Endodermal cell (in vitro differentiated cells): ENCODE measurements at regions not wholly inside any gene's neighbourhood (a gene's known extent, or its start where the extent isn't known, plus 50 kb on each side); places are given as distances from the start of the nearest gene placed in this dataset.

ENCODE experiments used
- DNase-seq: peaks from one replicate; pipeline ENCODE4 v3.0.0-alpha.2; 2017
- H3K27ac ChIP-seq: 2 replicates; pipeline ENCODE4 v1.5.1; 2013; ENCODE audit warnings: mild to moderate bottlenecking, low read depth, low read length, moderate library complexity
- H3K27me3 ChIP-seq: 2 replicates; pipeline ENCODE4 v1.6.1; 2013; ENCODE audit warnings: mild to moderate bottlenecking, low read length, moderate library complexity; ENCODE audit not compliant: insufficient read depth, control insufficient read depth, poor library complexity, severe bottlenecking
- H3K36me3 ChIP-seq: 2 replicates; pipeline ENCODE4 v1.7.0; 2013; ENCODE audit warnings: mild to moderate bottlenecking, low read length, moderate library complexity; ENCODE audit not compliant: control insufficient read depth, insufficient read depth
- H3K4me1 ChIP-seq: one replicate; pipeline ENCODE4 v1.7.0; 2013; ENCODE audit warnings: low read length; ENCODE audit not compliant: control insufficient read depth, insufficient read depth
- H3K4me3 ChIP-seq: 2 replicates; pipeline ENCODE4 v1.5.1; 2013; ENCODE audit warnings: mild to moderate bottlenecking, low read length, moderate library complexity
- H3K9ac ChIP-seq: 2 replicates; pipeline ENCODE4 v1.6.1; 2013; ENCODE audit warnings: mild to moderate bottlenecking, low read length, moderate library complexity; ENCODE audit not compliant: poor library complexity, severe bottlenecking; ENCODE audit errors: extremely low read depth
- H3K9me3 ChIP-seq: 2 replicates; pipeline ENCODE4 v1.6.1; 2013; ENCODE audit warnings: mild to moderate bottlenecking, low read length, moderate library complexity; ENCODE audit not compliant: control insufficient read depth
- H3K27ac Mint-ChIP-seq: 2 replicates; pipeline ENCODE4 v1.8.0; 2020; ENCODE audit warnings: mixed read lengths
- H3K27me3 Mint-ChIP-seq: 2 replicates; pipeline ENCODE4 v1.8.0; 2021; ENCODE audit warnings: mild to moderate bottlenecking, mixed read lengths; ENCODE audit not compliant: insufficient read depth
- H3K36me3 Mint-ChIP-seq: 2 replicates; pipeline ENCODE4 v1.8.0; 2020; ENCODE audit warnings: low read depth, mixed read lengths
- H3K4me1 Mint-ChIP-seq: 2 replicates; pipeline ENCODE4 v1.8.0; 2020; ENCODE audit warnings: mixed read lengths
- H3K4me3 Mint-ChIP-seq: 2 replicates; pipeline ENCODE4 v1.8.0; 2020; ENCODE audit warnings: mild to moderate bottlenecking, moderate library complexity, mixed read lengths
- H3K9me3 Mint-ChIP-seq: 2 replicates; pipeline ENCODE4 v1.8.0; 2020; ENCODE audit warnings: mild to moderate bottlenecking, mixed read lengths
- WGBS, 2 experiments: methylation state at CpG; one replicate each; pipeline versions ENCODE4 v1.1.5 to v1.1.7; 2013; ENCODE audit warnings: missing lambda C conversion rate in 2 of 2, mixed read lengths in 1 of 2; ENCODE audit not compliant: insufficient coverage in 1 of 2, insufficient read length in 1 of 2; 5-methylcytosine and 5-hydroxymethylcytosine counted together
- TF ChIP-seq, protein P1 (sequence below): fragments of 200-600 bp; sonication (generic); conservative IDR thresholded peaks from 2 replicates; pipeline ENCODE4 v1.5.0; 2021; ENCODE audit warnings: antibody characterized with exemption, mild to moderate bottlenecking

DNA sequence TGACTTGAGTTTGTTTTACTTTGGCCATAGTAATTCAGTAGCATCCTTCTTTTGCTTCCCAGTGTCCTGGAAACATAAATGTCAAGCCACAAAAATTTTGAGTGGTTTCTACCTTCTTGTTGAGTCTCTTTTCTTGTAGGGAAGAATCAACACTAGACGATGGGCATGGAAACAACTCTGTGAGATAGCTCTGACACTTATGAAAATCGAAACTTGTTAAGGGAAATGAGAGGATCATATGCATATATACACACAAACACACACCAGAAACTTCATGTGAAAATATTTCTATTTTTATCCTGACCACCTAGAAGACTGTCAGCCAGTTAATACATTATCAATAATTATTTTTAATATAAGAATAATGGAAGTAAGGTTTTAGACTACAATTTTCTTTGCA lies 1247.3 kb upstream of the FLRT2 start:
- H3K36me3 Mint-ChIP-seq, result no peaks in the 10 kb centered on the region
- WGBS, 2 experiments, result 90% methylated on average over 2 of the region's 2 CpGs; no CpG with 5 or more reads in 1 of the 2 experiments

DNA sequence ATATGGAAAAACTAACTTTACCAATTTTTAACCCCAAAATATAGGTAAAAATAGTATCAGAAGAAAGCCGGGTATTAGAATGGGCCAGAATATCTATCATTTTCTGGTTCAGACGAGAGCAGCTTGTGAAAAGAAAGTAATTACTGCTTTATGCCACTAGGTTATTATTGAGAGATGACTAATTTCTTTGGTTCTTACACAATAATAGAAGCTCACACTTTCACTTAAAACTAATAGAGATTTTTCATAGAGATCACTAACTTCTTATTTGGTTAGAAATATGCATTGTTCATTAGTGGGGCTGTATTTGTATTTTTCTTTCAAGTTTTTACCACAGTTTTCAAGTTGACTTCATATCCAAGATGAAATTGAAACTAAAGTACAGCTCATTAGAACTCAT lies 1241.2 kb upstream of the FLRT2 start:
- no peaks in the 10 kb centered on the region for H3K4me1 ChIP-seq
- peaks cover 5% of the 10 kb centered on the region for H3K9me3 Mint-ChIP-seq
- no peak overlapping the region for H3K27ac Mint-ChIP-seq
- DNase-seq, result no peak
- peaks cover 2% of the 10 kb centered on the region for H3K4me1 Mint-ChIP-seq
- no peak overlapping the region for H3K27ac ChIP-seq
- no peak overlapping the region for H3K9ac ChIP-seq
- H3K4me3 ChIP-seq, result no peak overlapping the region
- H3K27me3 Mint-ChIP-seq, result no peaks in the 10 kb centered on the region
- peaks cover 11% of the 10 kb centered on the region for H3K9me3 ChIP-seq
- no peaks in the 10 kb centered on the region for H3K27me3 ChIP-seq
- TF ChIP-seq, protein P1, sequence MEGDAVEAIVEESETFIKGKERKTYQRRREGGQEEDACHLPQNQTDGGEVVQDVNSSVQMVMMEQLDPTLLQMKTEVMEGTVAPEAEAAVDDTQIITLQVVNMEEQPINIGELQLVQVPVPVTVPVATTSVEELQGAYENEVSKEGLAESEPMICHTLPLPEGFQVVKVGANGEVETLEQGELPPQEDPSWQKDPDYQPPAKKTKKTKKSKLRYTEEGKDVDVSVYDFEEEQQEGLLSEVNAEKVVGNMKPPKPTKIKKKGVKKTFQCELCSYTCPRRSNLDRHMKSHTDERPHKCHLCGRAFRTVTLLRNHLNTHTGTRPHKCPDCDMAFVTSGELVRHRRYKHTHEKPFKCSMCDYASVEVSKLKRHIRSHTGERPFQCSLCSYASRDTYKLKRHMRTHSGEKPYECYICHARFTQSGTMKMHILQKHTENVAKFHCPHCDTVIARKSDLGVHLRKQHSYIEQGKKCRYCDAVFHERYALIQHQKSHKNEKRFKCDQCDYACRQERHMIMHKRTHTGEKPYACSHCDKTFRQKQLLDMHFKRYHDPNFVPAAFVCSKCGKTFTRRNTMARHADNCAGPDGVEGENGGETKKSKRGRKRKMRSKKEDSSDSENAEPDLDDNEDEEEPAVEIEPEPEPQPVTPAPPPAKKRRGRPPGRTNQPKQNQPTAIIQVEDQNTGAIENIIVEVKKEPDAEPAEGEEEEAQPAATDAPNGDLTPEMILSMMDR, result peak; percentile 9
- H3K36me3 Mint-ChIP-seq, result no peaks in the 10 kb centered on the region
- no peaks in the 10 kb centered on the region for H3K36me3 ChIP-seq
- no peak overlapping the region for H3K4me3 Mint-ChIP-seq
- 50 to 63% methylated on average over 1 to 2 of the region's 2 CpGs for WGBS, 2 experiments

More for the DNA sequence above, 1247.3 kb upstream of the FLRT2 start:
- Mint-ChIP-seq H3K27ac (no peak overlapping the region), H3K4me3 (no peak overlapping the region), H3K9me3 (peaks cover 3% of the 10 kb centered on the region), H3K27me3 (no peaks in the 10 kb centered on the region), H3K4me1 (peaks cover 2% of the 10 kb centered on the region)
- Histone ChIP-seq H3K27ac (no peak overlapping the region), H3K9me3 (peaks cover 6% of the 10 kb centered on the region), H3K4me3 (no peak overlapping the region), H3K27me3 (no peaks in the 10 kb centered on the region), H3K36me3 (no peaks in the 10 kb centered on the region), H3K4me1 (no peaks in the 10 kb centered on the region), H3K9ac (no peak overlapping the region)
- DNase-seq, result no peak
- TF ChIP-seq, protein P1, result no peak

DNA sequence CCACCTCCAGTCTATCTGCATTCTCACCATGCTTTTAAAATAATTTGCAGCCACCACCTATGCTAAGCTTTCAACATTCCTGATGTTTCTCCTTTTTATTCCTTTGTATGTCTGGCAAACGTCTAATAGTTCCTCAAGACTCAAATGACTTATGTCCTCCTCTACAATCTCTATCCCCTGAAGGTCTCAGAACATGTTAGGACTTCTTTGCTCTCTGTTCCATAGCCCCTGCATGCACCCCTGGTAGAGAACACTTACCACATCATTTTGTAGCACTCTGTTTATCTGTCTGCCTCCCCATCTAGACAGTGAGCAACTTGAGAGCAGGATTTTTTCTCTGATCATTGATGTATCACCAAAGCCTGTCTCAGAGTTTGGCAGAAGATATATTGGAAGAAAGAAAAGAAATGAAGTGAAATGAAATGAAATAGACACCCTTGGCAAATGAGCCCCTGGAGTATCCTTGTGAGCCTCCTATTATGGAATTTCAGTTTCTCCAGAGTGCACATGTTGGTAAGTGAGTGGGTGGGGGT lies 1231.2 kb upstream of the FLRT2 start:
- H3K36me3 ChIP-seq, result no peaks in the 10 kb centered on the region
- no peak overlapping the region for H3K27ac Mint-ChIP-seq
- DNase-seq, result no peak

More for the DNA sequence above, 1231.2 kb upstream of the FLRT2 start:
- WGBS, 2 experiments, result 49 to 60% methylated on average over 1 of the region's 1 CpG
- Histone ChIP-seq H3K27ac (no peak overlapping the region), H3K9me3 (peaks cover 17% of the 10 kb centered on the region), H3K9ac (no peak overlapping the region), H3K4me3 (no peak overlapping the region), H3K4me1 (no peaks in the 10 kb centered on the region), H3K27me3 (no peaks in the 10 kb centered on the region)
- no peaks in the 10 kb centered on the region for H3K36me3 Mint-ChIP-seq
- H3K4me3 Mint-ChIP-seq, result no peak overlapping the region
- H3K9me3 Mint-ChIP-seq, result no peaks in the 10 kb centered on the region
- peaks cover 6% of the 10 kb centered on the region for H3K4me1 Mint-ChIP-seq
- TF ChIP-seq, protein P1, result no peak
- H3K27me3 Mint-ChIP-seq, result no peaks in the 10 kb centered on the region
